SK-MEL-5 (cell line): ENCODE measurements at regions not wholly inside any gene's neighbourhood (a gene's known extent, or its start where the extent isn't known, plus 50 kb on each side); places are given as distances from the start of the nearest gene placed in this dataset.

ENCODE experiments used
- DNase-seq: peaks from one replicate; pipeline ENCODE4 v3.0.0-alpha.2; 2016; ENCODE audit warnings: low read depth, low spot score
- in situ Hi-C: cut with HindIII; loops from 2 replicates; pipeline ENCODE4 v1.10.0; 2016; ENCODE audit warnings: low sequenced_read_pairs, high pct_unique_total_duplicates, low pct_unique_long_range_greater_than_20kb

DNA sequence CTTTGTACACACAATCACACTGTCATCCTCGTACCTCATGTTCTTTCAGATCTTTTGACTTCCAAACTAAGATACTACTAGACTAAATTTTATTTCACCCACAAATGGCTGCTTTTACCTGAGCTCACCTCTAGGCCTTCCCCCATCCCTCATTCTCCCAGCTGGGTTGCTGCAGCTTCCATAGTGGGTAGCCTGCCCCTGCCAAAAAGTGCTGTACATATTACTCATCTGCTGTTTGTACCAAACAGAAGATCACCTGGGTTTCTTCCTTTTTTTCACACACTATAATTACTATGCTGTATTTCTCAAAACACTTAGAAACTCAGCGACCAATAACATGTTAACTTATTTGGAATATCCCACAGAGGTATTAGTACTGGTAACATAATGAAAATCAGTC lies 267.6 kb upstream of the PRDM1 start:
- in situ Hi-C loops: no loop called here

GRCh38 chr6:105817961-105818360 lies 268.2 kb upstream of the PRDM1 start:
- in situ Hi-C loops: no loop called here

More for the DNA sequence above, 267.6 kb upstream of the PRDM1 start:
- DNase-seq: no peak

DNA sequence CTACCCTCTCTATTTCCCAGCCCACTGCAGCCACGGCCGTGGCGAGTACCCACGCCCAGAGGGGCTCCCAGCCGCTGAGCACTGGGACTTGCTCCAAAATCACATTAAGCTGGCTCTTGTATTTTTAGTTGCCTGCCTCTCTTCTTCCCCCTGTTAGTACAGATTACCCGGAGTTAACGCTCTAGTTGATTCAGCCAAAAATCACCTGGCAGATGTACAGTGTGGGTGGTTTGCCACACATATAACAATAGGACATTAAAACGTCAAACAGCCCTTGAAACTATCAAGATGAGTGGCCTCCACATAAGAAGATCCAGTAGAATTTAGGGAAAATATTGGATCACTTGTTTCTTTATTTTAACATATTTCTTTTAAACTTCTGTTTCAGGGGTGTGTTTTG lies 268.8 kb upstream of the PRDM1 start:
- in situ Hi-C loops: no loop called here
- DNase-seq: no peak

More at GRCh38 chr6:105817961-105818360, 268.2 kb upstream of the PRDM1 start:
- no peak for DNase-seq

GRCh38 chr6:105816847-105817246 lies 269.3 kb upstream of the PRDM1 start:
- in situ Hi-C loops: no loop called here
- DNase-seq: no peak

DNA sequence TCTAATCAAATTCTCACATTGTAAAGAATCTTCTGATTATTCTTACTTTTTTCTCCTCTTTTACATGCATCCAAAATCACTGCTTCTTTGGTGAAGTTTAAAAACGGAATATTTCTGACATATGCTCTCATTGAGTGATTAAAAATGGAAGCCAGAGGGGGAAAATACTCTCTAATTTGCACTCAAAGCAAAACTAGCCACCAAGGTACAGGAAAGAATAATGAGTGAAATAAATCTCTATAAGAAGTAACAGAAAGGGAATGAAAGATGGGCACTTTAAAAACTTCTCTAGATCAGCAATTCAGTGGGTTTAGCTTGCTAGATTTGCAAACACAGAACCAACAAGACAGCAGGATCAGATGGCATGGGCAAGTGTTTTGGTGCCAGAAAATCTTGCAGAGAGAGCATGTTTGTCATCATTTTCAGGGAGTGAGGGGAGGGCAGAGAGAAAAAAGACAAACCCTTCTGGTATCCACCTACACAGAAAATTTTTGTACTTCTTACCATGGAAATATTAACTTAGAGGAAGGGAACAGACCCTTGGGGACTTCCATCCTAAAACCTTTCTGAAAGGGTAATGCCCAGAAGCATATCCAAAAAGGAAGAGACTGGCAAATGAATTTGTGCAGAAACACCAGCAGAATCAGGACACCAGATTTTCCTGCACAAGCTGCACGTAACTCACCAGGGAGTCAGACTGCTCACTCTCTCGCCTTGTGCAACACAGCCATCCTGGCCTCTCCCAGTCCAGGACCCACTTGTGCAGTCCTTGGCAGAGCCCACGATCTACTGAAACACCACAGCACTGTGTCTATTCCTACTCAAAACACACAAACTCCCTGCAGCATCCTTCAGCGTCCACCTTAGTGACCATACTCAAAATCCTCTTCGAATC lies 270.2 kb upstream of the PRDM1 start:
- no peak for DNase-seq
- in situ Hi-C loops: no loop called here

GRCh38 chr6:105814745-105815536 lies 271.2 kb upstream of the PRDM1 start:
- in situ Hi-C loops: no loop called here
- no peak for DNase-seq

GRCh38 chr6:105810922-105811482 lies 275.1 kb upstream of the PRDM1 start:
- DNase-seq: no peak

DNA sequence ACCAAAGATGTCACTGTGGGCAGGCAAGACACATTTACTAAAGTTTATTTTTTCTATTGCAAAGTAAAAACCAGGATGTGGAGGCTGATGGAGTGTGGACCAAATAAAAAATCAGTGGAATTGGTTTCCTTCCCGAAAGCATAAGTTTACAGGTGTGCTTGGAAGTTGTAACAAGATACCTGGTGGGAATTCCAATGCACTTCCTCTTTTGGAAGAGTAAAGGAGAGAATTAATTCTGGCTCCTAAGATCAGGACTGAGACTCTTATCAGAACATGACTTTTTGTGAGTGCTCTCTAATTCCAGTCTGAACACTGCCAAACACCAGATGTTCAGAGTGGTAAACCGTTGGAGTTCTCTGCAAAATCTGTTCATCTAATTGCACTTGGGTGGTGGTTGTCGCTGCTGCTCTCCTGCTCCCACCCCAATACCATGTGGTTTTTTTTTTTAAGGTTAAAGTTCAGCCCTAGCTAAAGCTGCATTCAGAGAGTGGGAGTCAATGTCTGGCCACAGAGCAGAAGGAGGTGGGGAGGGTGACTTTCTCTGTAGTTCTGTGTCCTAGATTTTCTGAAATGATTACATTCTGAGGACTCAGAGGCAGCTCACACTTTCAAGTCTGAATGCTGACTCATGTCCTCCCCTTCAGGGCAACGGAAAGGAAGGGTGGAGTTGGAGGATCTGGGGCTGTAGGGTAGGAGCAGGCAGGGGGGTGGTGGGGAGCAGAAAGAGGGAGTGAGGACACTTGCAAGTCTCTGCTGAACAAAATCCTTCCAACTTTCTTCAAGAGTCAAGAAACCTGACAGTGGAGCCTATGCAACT lies 275.8 kb upstream of the PRDM1 start:
- DNase-seq: peak; percentile 37
- in situ Hi-C loops: no loop called here

More at GRCh38 chr6:105810922-105811482, 275.1 kb upstream of the PRDM1 start:
- in situ Hi-C loops: no loop called here

- no peak for DNase-seq
- in situ Hi-C loops: no loop called here
Observed at GRCh38 chr6:105808571-105808970, 277.6 kb upstream of the PRDM1 start.

- no peak for DNase-seq
Observed at GRCh38 chr6:105807905-105808304, 278.2 kb upstream of the PRDM1 start.

DNA sequence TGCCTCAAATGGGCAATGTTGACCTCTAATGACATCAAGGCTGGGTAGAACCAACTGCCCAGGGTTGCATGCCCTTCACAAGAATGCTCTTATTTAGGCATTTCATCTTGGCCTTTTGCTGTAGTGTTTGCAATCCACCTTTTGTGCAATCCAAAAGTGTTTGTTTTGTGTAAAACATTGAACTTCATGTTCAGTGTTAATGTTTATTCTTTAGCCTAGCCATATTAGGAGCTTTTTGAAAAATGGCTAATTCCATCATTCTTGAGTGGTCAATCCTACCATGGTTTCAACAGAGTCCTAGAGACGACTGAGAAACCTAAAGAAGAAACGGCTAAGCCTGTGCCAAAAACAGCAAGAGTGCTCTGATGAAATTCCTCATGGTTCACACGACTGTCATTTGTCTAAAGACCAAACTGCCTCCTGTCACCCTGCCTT lies 279.6 kb upstream of the PRDM1 start:
- in situ Hi-C loops: no loop called here

More at GRCh38 chr6:105807905-105808304, 278.2 kb upstream of the PRDM1 start:
- in situ Hi-C loops: no loop called here

DNA sequence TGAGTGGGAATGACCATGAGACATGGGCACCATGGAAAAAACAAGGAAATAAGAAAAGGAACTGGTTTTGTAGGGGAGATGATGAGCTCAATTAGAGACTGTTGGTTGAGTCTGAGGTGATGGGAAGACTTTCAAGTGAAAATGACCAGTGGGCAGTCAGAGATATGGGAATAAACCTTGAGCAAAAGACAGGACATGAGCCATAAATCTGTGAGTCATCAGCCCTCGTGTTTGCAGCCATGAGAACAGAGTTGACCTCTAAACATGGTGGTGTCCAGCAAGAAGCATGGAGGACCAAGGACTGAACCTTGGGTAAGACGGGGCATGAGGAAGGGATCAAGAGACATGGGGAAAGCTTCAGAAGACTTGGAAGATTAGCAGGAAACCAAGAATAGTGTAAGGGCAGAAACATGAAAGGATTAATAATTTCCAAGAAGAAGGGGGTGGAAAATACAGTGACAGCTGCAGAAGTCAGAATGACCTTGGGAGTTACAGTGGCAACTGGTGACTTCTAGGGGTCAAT lies 280.6 kb upstream of the PRDM1 start:
- DNase-seq: no peak
- in situ Hi-C loops: no loop called here

More for the DNA sequence above, 279.6 kb upstream of the PRDM1 start:
- no peak for DNase-seq

DNA sequence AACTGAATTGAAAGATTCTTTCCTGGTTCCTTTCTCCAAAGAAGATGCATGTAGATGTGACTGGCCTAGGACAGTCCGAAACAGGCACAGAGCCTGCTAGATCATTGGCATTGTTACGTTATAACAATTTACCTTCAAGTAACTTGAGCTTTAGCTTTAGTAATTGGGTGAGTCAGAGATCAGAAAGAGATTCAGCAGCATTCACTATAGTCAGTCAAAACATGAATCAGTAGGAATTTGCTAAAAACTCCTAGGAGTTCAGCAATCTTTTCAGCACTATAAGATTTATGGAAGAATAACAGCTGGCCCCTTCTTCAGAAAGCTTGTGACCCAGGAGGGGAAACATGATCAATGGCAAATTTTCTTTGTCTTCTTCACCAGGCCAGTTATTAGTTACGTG lies 281.7 kb upstream of the PRDM1 start:
- in situ Hi-C loops: no loop called here
- DNase-seq: no peak

DNA sequence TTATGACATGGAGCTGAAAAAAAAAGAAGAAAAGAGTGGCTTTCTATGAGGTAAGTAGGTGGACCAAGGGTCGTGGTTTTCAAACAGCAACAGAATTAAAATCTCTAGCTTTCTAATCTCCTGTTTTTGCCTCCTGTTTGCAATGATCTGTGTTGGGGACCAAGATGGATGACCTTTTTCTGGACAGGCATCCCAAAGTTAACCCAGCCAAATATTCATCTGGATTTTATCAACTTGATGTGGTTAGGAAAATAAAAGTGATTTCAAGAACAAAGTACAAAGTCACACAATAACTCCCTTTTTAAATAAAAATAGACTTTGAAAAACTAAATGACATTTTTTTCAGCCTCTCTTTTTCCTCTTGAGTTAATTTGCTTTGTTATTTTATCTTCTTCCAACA lies 282.1 kb upstream of the PRDM1 start:
- no peak for DNase-seq
- in situ Hi-C loops: no loop called here

DNA sequence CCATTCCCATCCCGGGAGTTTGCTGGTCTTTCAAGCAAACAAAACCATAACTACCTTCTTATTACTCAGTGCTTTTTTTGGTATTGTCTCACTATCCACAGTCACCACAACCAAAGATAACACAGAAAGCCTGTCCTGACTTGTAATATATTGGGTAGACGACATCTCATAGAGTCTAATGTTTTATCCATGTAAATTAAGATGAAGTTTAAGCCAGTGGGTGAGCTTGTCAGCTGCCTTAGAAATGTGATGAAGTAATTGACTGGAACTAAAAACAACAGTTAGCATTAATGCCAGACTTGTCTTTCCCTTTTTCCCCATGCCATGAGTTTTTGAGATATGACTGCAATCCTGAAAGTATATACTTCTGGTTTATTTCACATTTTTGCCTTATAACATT lies 282.7 kb upstream of the PRDM1 start:
- in situ Hi-C loops: no loop called here
- no peak for DNase-seq

GRCh38 chr6:105802703-105803102 lies 283.4 kb upstream of the PRDM1 start:
- no peak for DNase-seq
- in situ Hi-C loops: no loop called here

DNA sequence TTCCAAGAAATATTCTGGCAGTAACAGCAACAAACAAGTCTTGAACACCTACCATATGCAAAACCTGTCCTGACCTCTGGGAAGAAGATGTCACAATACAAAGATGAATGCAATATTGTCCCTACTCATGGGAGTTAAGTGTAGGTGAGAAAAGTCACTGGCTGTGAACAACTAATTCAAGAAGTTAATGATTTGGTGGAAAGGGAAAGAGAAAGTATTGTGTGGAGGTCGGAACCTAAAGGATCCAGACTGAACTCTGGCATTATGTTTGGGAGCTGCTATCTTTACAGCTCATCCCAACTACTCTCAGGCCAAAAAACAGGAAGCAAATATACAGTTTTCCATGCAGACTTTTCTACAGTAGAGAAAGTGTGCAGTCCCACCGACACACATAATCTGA lies 285.3 kb upstream of the PRDM1 start:
- in situ Hi-C loops: no loop called here
- DNase-seq: no peak
